GM18909 (cell line): ENCODE measurements at regions not wholly inside any gene's neighbourhood (a gene's known extent, or its start where the extent isn't known, plus 50 kb on each side); places are given as distances from the start of the nearest gene placed in this dataset.

Experiments
- ATAC-seq: cut with Tn5 transposase; IDR thresholded peaks from one replicate; pipeline ENCODE4 v1.9.1; 2021; ENCODE audit warnings: mild to moderate bottlenecking; ENCODE audit not compliant: unreplicated experiment, poor library complexity

DNA sequence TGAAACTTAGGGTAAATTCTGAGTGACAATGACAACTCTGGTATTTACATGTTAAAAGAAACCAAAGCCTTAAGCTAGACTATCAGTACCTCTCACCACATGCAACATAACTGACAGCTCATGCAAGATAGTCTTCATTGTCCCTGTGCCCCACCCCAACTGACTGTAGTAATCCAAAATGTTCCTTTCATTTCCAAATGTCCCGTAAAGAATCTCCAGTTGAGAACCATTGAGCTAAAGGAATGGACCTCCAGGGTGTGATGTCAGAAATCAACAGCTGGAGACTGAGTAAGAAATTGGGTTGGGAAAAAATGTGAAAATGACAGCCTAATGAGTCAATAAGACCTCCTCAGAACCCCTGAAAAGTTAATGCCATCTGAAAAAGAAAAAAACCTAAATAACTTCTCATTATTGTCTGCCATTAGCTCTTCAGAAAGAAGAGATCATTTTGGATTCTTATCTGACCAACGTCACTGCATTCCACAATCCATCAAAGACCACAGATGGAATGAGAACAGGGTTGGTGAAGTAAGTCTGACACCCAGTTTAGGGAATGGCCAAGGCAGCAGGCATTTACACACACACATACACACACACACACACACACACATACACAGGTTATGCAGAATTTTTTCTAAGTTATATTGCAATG is 51.7 kb upstream of the ACVR2A start:
- no peak for ATAC-seq

GRCh38 chr2:147790580-147790979 is 54.2 kb upstream of the ACVR2A start:
- no peak for ATAC-seq

DNA sequence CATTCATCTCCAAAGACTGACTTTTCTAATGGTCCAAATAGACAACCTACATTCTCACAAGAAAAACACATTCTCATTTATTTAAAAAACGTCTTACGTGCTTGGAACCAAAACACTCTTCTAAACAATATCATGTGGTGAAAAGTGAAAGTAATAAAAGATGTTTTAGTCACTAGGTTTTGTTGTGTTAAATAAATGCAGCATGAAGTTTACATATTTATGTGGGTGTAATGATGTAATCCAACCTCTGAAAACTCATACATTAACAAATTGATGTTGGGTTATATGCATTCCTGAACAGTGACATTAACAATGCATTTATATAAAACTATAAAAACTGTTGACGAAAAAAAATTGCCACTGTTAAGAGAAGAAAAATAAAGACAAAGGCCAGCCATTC is 55.1 kb upstream of the ACVR2A start:
- no peak for ATAC-seq

DNA sequence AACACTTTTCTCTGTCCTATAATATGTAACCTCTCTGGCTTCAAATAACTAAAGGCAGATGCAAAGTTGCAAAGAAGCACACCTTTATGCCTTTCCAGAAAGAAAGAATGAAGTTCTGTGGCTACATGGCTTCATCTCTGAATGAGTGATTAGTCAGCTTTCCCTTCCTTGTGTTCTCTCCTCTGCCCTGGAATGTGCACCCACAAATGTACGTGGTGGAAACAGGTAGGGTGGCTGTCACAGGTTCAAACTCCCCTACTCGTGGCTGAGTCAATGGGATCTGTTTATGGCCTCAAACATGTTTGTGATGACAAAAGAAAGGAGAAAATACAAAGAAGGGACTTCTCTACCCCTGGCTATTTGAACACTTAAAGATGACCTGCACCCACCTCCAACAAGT is 55.5 kb upstream of the ACVR2A start:
- no peak for ATAC-seq

GRCh38 chr2:147782141-147782930 is 62.5 kb upstream of the ACVR2A start:
- no peak for ATAC-seq

GRCh38 chr2:147779440-147779839 is 65.4 kb upstream of the ACVR2A start:
- ATAC-seq, result no peak

DNA sequence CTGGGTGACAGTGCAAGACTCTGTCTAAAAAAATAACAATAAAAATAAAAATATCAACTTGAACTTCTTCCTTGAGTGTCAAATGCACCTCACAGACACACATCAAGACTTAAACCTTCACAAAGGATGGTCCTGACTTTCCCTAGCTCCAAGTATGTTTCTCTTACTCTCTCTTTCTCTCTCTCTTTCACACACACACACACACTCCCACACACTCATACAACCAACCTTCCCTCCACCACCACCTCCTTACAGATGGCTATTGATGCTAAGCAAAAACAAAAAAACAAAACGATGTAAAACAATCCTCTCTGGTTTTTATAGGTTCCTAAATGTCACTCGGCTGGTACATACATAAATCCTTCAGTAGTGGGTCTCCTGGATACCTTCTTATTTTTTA is 67.4 kb upstream of the ACVR2A start:
- ATAC-seq, result no peak

GRCh38 chr2:147774805-147775204 is 70.0 kb upstream of the ACVR2A start:
- ATAC-seq, result no peak

- no peak for ATAC-seq
Measured at GRCh38 chr2:147773479-147773878, 71.3 kb upstream of the ACVR2A start.

GRCh38 chr2:147772781-147773180 is 72.0 kb upstream of the ACVR2A start:
- ATAC-seq, result no peak

GRCh38 chr2:147763861-147764260 is 81.0 kb upstream of the ACVR2A start:
- ATAC-seq, result no peak

DNA sequence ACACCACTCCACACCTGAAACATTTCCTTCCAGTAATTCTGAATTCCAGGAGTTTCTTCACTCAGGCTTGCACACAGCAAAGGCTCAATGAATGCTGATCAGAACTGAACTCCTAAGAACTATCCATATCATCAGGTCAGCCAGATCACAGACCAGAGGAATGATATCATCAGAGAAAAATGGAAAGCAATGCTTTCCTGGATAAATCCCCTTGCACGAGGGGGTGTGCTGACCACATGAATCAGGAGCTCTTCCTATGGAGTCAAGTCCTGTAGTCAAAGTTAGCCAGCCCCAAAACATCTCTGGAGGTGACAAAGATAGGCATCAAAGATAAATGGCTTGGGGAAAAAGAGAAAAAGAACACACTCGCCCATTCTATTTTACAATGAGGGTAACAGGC is 83.8 kb upstream of the ACVR2A start:
- ATAC-seq, result no peak

DNA sequence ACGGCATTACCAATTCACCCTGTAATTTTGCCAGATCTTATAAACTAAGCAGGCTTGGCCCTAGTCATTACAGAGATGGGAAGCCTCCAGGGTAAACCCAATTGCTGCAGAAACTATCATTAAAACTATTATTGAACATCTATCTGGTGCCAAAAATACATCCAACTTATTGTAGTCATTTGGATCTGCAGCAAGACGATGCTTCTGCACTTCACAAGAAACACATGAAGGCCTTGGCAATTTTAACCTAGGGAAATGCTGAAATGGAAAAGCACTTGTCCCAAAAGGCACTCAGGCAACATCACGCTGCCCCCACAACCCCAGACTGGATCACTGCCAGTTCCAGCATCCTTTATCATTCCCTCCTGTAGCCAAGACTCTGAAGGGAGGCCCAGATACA is 85.3 kb upstream of the ACVR2A start:
- ATAC-seq, result no peak

- no peak for ATAC-seq
Measured at GRCh38 chr2:147758821-147759220, 86.0 kb upstream of the ACVR2A start.

GRCh38 chr2:147756069-147756468 is 88.8 kb upstream of the ACVR2A start:
- no peak for ATAC-seq

DNA sequence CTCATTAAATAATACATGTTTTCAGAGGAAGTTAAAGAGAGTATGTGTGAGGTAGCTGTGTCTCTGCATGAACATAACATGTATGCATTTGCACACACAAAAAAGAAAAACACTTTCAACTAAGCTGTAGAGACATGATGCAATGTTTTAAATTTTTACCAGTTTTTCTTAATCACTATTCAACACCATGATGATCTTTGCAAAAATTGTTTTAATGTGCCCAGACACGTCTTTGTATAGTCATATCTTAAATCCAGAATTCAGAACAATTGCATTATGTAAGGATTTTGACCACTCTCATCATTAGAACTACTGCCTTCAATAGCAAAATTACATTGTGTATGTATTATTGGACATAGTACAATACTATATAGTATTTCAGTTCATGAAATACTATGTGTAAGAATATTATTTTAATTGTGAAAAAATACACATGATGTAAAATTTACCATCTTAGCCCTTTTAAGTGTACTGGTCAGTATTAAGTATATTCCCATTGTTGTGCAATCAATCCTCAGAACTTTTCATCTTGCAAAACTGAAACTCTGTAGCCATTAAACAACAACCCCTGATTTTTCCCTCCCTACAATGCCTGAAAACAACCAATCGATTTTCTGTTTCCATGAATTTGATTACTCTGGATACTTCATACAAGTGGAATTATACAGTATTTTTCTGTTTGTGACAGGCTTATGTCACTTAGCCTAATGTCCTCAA is 104.5 kb upstream of the ACVR2A start:
- no peak for ATAC-seq

GRCh38 chr2:147739508-147739907 is 105.3 kb upstream of the ACVR2A start:
- ATAC-seq, result no peak

DNA sequence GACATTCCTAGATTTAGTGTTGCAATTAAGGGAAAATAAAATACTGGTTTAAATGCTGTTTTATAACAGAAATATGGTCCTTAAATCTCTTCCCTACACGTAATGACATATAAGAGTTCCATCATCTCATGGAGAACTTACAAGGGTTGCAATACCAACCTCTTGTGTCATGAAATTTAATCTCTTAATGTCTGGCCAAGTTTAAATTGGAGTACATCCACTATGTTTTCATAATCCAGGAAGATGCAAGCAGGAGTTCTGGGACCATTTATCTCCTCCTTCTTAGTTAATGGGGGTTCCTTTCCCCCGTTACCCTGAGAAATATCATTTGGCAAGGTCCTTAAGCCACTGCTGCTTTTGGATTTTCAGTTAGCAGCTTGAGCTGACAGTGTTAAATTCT is 126.0 kb upstream of the ACVR2A start:
- ATAC-seq, result no peak

- ATAC-seq, result no peak
Measured at GRCh38 chr2:147716906-147717305, 127.9 kb upstream of the ACVR2A start.

- ATAC-seq, result no peak
Measured at GRCh38 chr2:147715807-147716206, 129.0 kb upstream of the ACVR2A start.

DNA sequence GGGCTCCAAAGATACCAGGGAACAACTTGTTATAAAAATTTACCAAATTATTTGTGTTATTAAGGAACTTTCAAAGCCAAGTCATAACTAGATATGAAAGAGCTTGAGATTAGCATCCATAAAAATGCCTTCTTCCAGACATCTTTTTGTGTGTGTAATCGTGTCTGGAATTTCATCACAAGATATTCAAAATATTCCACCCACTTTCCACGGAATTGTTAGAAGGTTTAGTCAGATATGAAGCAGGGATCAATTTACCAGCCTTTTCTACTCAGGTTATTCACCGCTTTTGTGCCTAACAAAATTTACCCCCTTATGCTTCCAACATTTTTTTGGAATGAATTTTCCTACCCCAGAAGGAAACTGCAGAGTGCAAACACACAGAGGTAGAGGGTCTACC is 130.2 kb upstream of the ACVR2A start:
- no peak for ATAC-seq
